ENCODE measurements at regions not wholly inside any gene's neighbourhood (a gene's known extent, or its start where the extent isn't known, plus 50 kb on each side); places are given as distances from the start of the nearest gene placed in this dataset.

DNA sequence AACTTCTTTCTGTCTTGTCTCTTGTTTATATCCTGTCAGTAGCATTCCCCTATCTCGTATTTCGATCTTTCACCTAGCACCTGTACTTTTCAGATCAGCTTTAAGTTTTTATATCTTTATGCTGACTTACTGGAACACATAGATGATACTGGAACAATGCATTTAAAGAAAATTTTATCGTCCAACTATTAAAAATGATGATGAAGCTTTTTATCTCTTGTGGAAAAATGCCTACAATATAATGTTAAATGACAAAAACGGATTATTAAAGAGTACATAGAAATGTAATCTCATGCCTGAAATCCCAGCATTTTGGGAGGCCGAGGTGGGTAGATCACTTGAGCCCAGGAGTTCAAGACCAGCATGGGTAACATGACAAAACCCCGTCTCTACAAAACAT is 139.5 kb downstream of the ZPLD1 start:
- TF ChIP-seq, protein P1, sequence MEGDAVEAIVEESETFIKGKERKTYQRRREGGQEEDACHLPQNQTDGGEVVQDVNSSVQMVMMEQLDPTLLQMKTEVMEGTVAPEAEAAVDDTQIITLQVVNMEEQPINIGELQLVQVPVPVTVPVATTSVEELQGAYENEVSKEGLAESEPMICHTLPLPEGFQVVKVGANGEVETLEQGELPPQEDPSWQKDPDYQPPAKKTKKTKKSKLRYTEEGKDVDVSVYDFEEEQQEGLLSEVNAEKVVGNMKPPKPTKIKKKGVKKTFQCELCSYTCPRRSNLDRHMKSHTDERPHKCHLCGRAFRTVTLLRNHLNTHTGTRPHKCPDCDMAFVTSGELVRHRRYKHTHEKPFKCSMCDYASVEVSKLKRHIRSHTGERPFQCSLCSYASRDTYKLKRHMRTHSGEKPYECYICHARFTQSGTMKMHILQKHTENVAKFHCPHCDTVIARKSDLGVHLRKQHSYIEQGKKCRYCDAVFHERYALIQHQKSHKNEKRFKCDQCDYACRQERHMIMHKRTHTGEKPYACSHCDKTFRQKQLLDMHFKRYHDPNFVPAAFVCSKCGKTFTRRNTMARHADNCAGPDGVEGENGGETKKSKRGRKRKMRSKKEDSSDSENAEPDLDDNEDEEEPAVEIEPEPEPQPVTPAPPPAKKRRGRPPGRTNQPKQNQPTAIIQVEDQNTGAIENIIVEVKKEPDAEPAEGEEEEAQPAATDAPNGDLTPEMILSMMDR (optimal IDR thresholded peaks at IDR 0.05 in 1 of 3, IDR thresholded peaks at IDR 0.05 in 1 of 3, conservative IDR thresholded peaks at IDR 0.05 in 1 of 3; ENCODE audit: extremely low read depth in 1 of 3, insufficient read depth in 2 of 3, low read length in 3 of 3) = no peak
- no peak for TF ChIP-seq EZH2 (IDR thresholded peaks at IDR 0.05; ENCODE audit: low read length)
